Stimulated activated CD8-positive, alpha-beta memory T cell treated with anti-CD3 and anti-CD28 coated beads, Interleukin-15, amount 100 ng/mL, for 24 hours (primary cell): ENCODE measurements at regions not wholly inside any gene's neighbourhood (a gene's known extent, or its start where the extent isn't known, plus 50 kb on each side); places are given as distances from the start of the nearest gene placed in this dataset.

Experiments used
- DNase-seq: peaks from one replicate; pipeline ENCODE4 v3.0.0-alpha.2; 2020; ENCODE audit warnings: low read depth

- no peak for DNase-seq
Observed at GRCh38 chr3:177818712-177819240, 621.5 kb upstream of the TBL1XR1 start.

DNA sequence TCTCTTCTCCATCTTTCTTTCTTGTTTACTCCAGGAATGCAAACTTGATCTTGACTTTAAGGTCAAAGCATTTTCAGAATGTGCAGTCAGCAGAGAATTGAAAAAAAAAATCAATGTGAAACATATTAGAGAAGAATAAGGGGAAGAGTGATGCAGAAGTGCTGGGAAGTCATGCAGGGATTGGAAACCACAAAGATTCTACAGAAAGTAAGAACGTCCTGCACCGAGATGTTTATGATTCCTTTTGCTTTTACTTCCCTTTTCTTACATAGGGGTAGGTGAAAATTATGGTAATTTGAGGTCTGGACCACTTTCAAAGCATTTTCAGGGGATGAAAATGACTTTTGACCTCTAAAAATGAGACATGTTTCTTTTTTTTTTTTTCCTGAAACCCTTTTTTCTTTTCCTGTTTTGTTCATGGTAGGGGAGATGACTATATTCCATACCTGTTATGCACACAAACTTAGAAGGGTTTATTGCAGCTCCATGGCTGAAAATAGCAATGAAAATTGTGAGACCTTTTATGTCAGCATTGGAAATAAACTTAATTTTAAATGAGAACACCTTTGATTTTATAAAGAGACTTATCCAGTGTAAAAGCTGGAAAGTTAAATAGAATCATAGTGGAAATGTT is 623.5 kb upstream of the TBL1XR1 start:
- no peak for DNase-seq

- DNase-seq: no peak
Observed at GRCh38 chr3:177822681-177823096, 625.4 kb upstream of the TBL1XR1 start.

DNA sequence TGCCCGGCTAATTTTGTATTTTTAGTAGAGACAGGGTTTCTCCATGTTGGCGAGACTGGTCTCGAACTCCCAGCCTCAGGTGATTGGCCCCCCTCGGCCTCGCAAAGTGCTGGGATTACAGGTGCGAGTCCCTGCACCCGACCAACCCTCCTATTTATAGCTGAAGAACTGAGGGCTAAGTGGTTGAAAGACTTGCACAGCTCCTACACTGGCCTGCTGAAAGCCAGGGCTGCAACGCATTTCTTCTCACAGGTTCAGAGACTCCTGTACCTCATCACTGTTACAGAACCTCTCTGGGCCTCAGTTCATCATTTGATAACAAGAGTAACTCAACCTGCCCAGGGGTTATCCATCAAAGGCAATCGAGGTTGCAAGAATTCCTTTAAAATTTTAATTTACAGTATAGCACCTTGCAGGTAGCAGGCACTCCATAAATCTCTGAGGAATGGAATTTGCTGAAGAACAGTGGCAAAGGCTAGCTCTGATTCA is 626.5 kb upstream of the TBL1XR1 start:
- no peak for DNase-seq

DNA sequence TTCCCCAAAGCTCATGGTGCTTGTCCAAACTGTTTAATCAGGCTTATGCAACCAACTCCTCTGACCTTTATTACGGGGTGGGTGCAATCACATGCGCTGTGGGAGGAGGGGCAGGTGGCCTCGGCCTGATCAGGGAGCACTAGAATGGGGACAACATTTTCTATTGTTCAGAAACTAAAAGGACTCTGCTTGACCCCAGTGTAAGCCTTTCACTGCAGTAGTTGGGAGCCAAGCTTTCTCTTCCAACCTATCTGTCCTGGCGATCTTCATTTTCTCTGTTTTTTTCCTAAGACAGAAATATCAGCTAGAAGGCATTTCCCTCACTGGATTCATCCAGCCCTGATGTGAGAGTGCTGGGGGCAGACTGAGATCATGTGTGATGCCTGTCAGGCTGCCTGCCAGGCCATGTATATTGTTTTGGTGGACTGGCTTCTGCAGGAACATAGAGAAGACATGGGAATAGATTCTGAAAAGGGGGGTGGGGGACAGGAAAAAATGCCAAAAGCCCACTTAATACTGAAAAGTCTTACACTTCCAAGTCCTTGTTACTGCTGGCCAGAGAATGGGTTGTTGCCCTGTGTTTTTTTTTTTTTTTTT is 627.0 kb upstream of the TBL1XR1 start:
- no peak for DNase-seq

- DNase-seq: no peak
Observed at GRCh38 chr3:177824841-177825240, 627.6 kb upstream of the TBL1XR1 start.

GRCh38 chr3:177826253-177826652 is 629.0 kb upstream of the TBL1XR1 start:
- DNase-seq: no peak

- DNase-seq: no peak
Observed at GRCh38 chr3:177827511-177828207, 630.4 kb upstream of the TBL1XR1 start.

DNA sequence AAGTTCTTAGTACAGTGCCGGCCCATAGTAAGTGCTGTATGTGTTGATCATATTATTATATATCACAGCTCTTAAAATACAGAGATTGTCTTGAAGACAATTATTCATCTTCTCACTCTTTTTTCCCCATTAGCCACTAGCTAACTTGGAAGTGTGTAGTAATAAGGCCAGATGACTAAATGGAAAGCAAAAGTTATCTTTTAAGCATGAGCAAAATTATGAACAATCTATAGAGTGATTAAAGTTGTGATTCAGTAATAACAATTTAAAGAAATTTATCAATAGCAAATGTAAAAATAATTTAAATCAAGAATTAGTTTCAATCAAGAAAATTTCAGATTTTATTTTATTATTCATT is 630.9 kb upstream of the TBL1XR1 start:
- no peak for DNase-seq

GRCh38 chr3:177830411-177830849 is 633.1 kb upstream of the TBL1XR1 start:
- no peak for DNase-seq

GRCh38 chr3:177831361-177831760 is 634.1 kb upstream of the TBL1XR1 start:
- DNase-seq: no peak

DNA sequence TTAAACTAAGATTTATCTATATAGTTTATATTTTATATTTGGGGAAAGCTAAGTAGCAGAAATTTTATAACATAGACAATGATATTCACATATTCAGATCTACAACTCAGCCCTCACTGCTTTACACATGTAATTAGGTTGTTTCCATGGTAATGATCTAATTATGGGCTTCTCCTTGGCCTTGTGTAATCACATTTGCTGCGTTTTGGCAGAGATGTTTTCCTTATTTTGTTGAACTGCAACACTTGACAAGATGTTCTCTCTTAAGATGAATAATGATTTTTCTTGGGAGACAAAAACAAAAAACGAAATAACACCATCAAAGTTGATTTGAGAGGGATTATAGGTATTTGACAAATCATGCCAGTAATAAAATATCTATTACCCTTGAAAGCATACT is 635.6 kb upstream of the TBL1XR1 start:
- no peak for DNase-seq

- no peak for DNase-seq
Observed at GRCh38 chr3:177833332-177833731, 636.0 kb upstream of the TBL1XR1 start.

GRCh38 chr3:177835008-177835407 is 637.7 kb upstream of the TBL1XR1 start:
- no peak for DNase-seq

DNA sequence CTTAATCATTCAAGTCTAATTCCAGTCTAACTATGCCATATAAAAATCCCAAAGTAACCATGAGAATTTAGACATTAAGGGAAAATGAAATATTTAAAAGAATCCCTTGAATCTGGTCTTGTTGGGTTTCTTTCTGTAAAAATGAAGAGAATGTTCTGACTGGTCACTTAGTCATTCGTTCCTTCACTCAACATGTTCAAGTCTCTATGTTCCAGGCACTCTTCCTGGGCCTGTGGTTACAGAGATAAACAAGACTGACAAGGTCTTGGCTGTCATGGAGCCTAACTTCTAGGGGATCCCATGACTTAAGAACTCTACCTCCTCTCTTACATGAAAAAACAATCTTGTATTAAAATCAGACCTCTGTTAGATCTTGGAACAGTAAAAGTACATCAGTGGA is 638.6 kb upstream of the TBL1XR1 start:
- no peak for DNase-seq

GRCh38 chr3:177836671-177837070 is 639.4 kb upstream of the TBL1XR1 start:
- no peak for DNase-seq

DNA sequence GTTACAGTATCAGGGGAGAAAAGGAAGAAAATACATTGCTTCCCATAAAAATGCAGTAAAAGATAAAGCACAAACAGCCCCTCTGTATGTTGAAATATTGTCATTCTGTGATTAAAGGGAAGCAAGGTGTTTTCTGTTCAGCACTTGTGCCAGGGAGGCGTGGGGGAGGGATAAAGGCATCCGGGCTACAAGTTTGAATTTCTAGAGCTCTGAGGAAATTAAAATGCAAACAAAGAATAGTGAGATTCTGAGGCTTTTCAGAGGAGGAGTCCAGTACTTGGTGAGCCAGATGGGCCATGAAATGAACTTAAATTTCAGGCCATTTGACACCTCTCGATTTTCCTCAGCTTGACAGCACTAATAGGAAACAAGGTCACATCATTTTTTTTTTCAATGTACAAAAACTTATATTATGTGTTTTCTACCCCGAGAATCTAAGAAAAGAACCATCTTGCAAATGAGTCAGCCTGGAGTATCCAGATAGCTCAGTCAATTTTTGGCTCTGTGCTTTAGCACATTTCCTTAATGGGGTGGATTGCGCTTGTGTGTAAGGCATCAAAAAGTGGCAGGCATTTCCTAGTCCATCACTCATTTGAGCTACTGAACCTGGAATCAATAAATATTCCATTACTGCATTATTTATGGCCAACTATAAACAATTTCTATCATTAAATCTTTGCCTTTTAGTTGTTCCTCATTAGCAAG is 640.8 kb upstream of the TBL1XR1 start:
- DNase-seq: no peak

DNA sequence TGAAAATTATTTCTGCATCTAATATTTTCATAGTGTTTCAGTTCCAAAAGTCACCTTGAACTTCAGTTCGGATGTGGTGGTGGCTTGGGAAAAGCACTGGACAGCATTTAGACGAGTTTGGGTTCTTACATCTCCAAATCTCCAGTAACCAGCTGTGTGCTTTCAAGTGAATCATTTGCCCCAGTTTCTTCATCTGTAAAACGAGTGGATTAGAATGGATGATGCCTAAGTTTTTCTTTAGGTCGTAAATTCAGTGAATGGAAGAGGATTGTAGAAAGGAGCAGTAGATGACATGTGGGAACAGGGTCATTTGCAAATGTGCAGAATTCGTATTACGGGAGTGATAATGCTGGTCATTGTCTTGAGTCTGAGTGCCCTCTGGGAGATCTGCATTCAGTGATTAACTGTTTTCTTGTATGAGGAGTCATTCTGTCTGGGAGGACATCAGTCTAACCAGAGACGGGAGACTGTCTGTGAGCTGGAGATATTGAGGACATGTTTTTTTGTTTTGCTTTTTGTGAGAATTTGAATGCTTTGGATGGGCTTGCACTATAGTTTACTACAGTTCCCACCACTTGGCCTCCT is 641.6 kb upstream of the TBL1XR1 start:
- no peak for DNase-seq

- no peak for DNase-seq
Observed at GRCh38 chr3:177842302-177842701, 645.0 kb upstream of the TBL1XR1 start.

- DNase-seq: no peak
Observed at GRCh38 chr3:177842743-177843734, 645.8 kb upstream of the TBL1XR1 start.
